HG02759 (cell line): ENCODE measurements at regions not wholly inside any gene's neighbourhood (a gene's known extent, or its start where the extent isn't known, plus 50 kb on each side); places are given as distances from the start of the nearest gene placed in this dataset.
"Not testable (repeated sequence)": the region's sequence is repeated elsewhere in the genome, so short reads cannot be mapped to it uniquely, and the experiment has no call there.

Experiments used
- ATAC-seq: cut with Tn5 transposase; IDR thresholded peaks from one replicate; pipeline ENCODE4 v1.9.1; 2021; ENCODE audit warnings: mild to moderate bottlenecking, moderate library complexity; ENCODE audit not compliant: unreplicated experiment

GRCh38 chr6:139904568-139904967, 530.1 kb upstream of the CITED2 start:
- ATAC-seq: no peak

GRCh38 chr6:139904158-139904533, 529.7 kb upstream of the CITED2 start:
- ATAC-seq: peak; percentile 16

GRCh38 chr6:139903411-139904157, 529.1 kb upstream of the CITED2 start:
- ATAC-seq: peak; percentile 95

GRCh38 chr6:139895205-139895793, 520.9 kb upstream of the CITED2 start:
- no peak for ATAC-seq

GRCh38 chr6:139894271-139894670, 519.8 kb upstream of the CITED2 start:
- ATAC-seq: no peak

GRCh38 chr6:139891471-139891870, 517.0 kb upstream of the CITED2 start:
- ATAC-seq: no peak

GRCh38 chr6:139888681-139889122, 514.3 kb upstream of the CITED2 start:
- no peak for ATAC-seq

- ATAC-seq: no peak
Observed at GRCh38 chr6:139887275-139887674, 512.8 kb upstream of the CITED2 start.

GRCh38 chr6:139886396-139886795, 511.9 kb upstream of the CITED2 start:
- no peak for ATAC-seq

GRCh38 chr6:139885909-139886308, 511.5 kb upstream of the CITED2 start:
- ATAC-seq: no peak

GRCh38 chr6:139883776-139884175, 509.3 kb upstream of the CITED2 start:
- no peak for ATAC-seq

- ATAC-seq: no peak
Observed at GRCh38 chr6:139882977-139883728, 508.7 kb upstream of the CITED2 start.

- peak; percentile 1 for ATAC-seq
Observed at GRCh38 chr6:139882234-139882633, 507.8 kb upstream of the CITED2 start.

GRCh38 chr6:139881728-139882211, 507.3 kb upstream of the CITED2 start:
- ATAC-seq: peak; percentile 84

GRCh38 chr6:139881236-139881635, 506.8 kb upstream of the CITED2 start:
- ATAC-seq: no peak

- no peak for ATAC-seq
Observed at GRCh38 chr6:139879823-139880356, 505.4 kb upstream of the CITED2 start.

- not testable (repeated sequence) for ATAC-seq
Observed at GRCh38 chr6:139879241-139879640, 504.8 kb upstream of the CITED2 start.

GRCh38 chr6:139877828-139878405, 503.5 kb upstream of the CITED2 start:
- ATAC-seq: no peak

GRCh38 chr6:139872665-139873064, 498.2 kb upstream of the CITED2 start:
- ATAC-seq: no peak

- ATAC-seq: no peak
Observed at GRCh38 chr6:139871803-139872510, 497.5 kb upstream of the CITED2 start.
